IMR-90 (cell line): ENCODE measurements at regions not wholly inside any gene's neighbourhood (a gene's known extent, or its start where the extent isn't known, plus 50 kb on each side); places are given as distances from the start of the nearest gene placed in this dataset.

Experiments used
- ATAC-seq: fragments of 200-7000 bp; cut with Tn5 transposase; 2 replicates; pipeline ENCODE4 v1.9.1; 2020; ENCODE audit warnings: low read depth, mild to moderate bottlenecking, moderate library complexity
- BruUV-seq: library from RNA; stranded (reverse); fragments of 400-500 nt; replicated peaks from 2 replicates; lab custom pipeline; 2021; lab: Mats Ljungman, UMichigan
- CTCF ChIA-PET: fragments of 300-600 bp; formaldehyde crosslinking; extraction: SDS; loops from one replicate; lab custom pipeline; 2021; ENCODE audit warnings: antibody characterized with exemption; lab: Yijun Ruan, JAX
- POLR2A ChIA-PET: fragments of 300-600 bp; sonication (Branson Sonifier 250); formaldehyde crosslinking; loops from one replicate; lab custom pipeline; 2022; ENCODE audit warnings: antibody characterized with exemption; ENCODE audit not compliant: unreplicated experiment; lab: Charles Lee
- DNase-seq: peaks from one replicate; pipeline ENCODE4 v3.0.0; 2013
- H2AFZ ChIP-seq: replicated peaks from 2 replicates; pipeline ENCODE3; 2013; ENCODE audit warnings: low read length, mild to moderate bottlenecking; ENCODE audit not compliant: poor library complexity
- H2AK5ac ChIP-seq: 2 replicates; pipeline ENCODE4 v1.6.1; 2013; ENCODE audit warnings: low read depth, low read length, inconsistent platforms
- H2AK9ac ChIP-seq: replicated peaks from 2 replicates; pipeline ENCODE3; 2013; ENCODE audit warnings: mild to moderate bottlenecking, low read depth, low read length, moderate library complexity; ENCODE audit not compliant: poor library complexity
- H2BK120ac ChIP-seq: 2 replicates; pipeline ENCODE4 v1.6.1; 2013; ENCODE audit warnings: low read depth, low read length, inconsistent platforms
- H2BK15ac ChIP-seq: 3 replicates; pipeline ENCODE4 v1.6.1; 2013; ENCODE audit warnings: low read depth, low read length, inconsistent platforms
- H2BK20ac ChIP-seq: 2 replicates; pipeline ENCODE4 v1.6.1; 2013; ENCODE audit warnings: low read depth, mild to moderate bottlenecking, inconsistent platforms, low read length, moderate library complexity
- H2BK5ac ChIP-seq: 2 replicates; pipeline ENCODE4 v1.6.1; 2013; ENCODE audit warnings: mild to moderate bottlenecking, low read depth, low read length, inconsistent platforms; ENCODE audit not compliant: poor library complexity, severe bottlenecking
- H3K14ac ChIP-seq: replicated peaks from 2 replicates; pipeline ENCODE4 v1.6.1; 2013; ENCODE audit warnings: low read depth, low read length, inconsistent platforms
- H3K18ac ChIP-seq: 2 replicates; pipeline ENCODE4 v1.6.1; 2013; ENCODE audit warnings: low read depth, low read length, control low read depth
- H3K23ac ChIP-seq: 2 replicates; pipeline ENCODE4 v1.6.1; 2013; ENCODE audit warnings: low read depth, low read length, inconsistent platforms
- H3K27ac ChIP-seq: 2 replicates; pipeline ENCODE4 v1.5.1; 2013; ENCODE audit warnings: mild to moderate bottlenecking, control low read depth, low read length; ENCODE audit not compliant: insufficient read depth
- H3K27me3 ChIP-seq: 2 replicates; pipeline ENCODE4 v1.6.1; 2013; ENCODE audit warnings: low read length; ENCODE audit not compliant: control insufficient read depth, insufficient read depth
- H3K36me3 ChIP-seq: 2 replicates; pipeline ENCODE4 v1.6.1; 2013; ENCODE audit warnings: low read length, mixed read lengths; ENCODE audit not compliant: control insufficient read depth, insufficient read depth
- H3K4ac ChIP-seq: 2 replicates; pipeline ENCODE4 v1.6.1; 2013; ENCODE audit warnings: low read depth, low read length, inconsistent platforms
- H3K4me1 ChIP-seq: 2 replicates; pipeline ENCODE4 v1.6.1; 2013; ENCODE audit warnings: low read length, mixed read lengths; ENCODE audit not compliant: control insufficient read depth, insufficient read depth
- H3K4me2 ChIP-seq: 2 replicates; pipeline ENCODE4 v1.6.1; 2013; ENCODE audit warnings: low read depth, mild to moderate bottlenecking, control low read depth, low read length, moderate library complexity
- H3K4me3 ChIP-seq: 2 replicates; pipeline ENCODE4 v1.5.1; 2013; ENCODE audit warnings: low read depth, mild to moderate bottlenecking, control low read depth, low read length, moderate library complexity; ENCODE audit not compliant: insufficient read depth
- H3K56ac ChIP-seq: 2 replicates; pipeline ENCODE4 v1.6.1; 2013; ENCODE audit warnings: low read length, inconsistent platforms; ENCODE audit not compliant: insufficient read depth; ENCODE audit errors: extremely low read depth
- H3K79me1 ChIP-seq, 2 experiments: 2 replicates each; pipeline ENCODE4 v1.6.1; 2013; ENCODE audit warnings: low read length in 2 of 2, inconsistent platforms in 1 of 2, low read depth in 1 of 2
- H3K9ac ChIP-seq: 2 replicates; pipeline ENCODE4 v1.6.1; 2013; ENCODE audit warnings: low read depth, low read length, control low read depth
- H3K9me1 ChIP-seq: 2 replicates; pipeline ENCODE4 v1.6.1; 2013; ENCODE audit warnings: low read length, inconsistent platforms; ENCODE audit not compliant: insufficient read depth
- H3K9me3 ChIP-seq: 2 replicates; pipeline ENCODE4 v1.6.1; 2013; ENCODE audit warnings: low read length; ENCODE audit not compliant: control insufficient read depth, insufficient read depth
- H4K20me1 ChIP-seq: 2 replicates; pipeline ENCODE4 v1.6.1; 2013; ENCODE audit warnings: low read length, inconsistent platforms; ENCODE audit not compliant: insufficient read depth
- H4K5ac ChIP-seq: 2 replicates; pipeline ENCODE4 v1.6.1; 2013; ENCODE audit warnings: mild to moderate bottlenecking, low read depth, low read length, control low read depth
- H4K8ac ChIP-seq, 2 experiments: 2 replicates each; pipeline ENCODE4 v1.6.1; 2013; ENCODE audit warnings: low read depth in 2 of 2, low read length in 2 of 2, control low read depth in 1 of 2, inconsistent platforms in 1 of 2
- H4K91ac ChIP-seq: 2 replicates; pipeline ENCODE4 v1.6.1; 2013; ENCODE audit warnings: low read depth, low read length, inconsistent platforms; ENCODE audit not compliant: insufficient read depth
- BHLHE40 ChIP-seq: fragments of 150-350 bp; IDR thresholded peaks from 2 replicates; pipeline ENCODE4 v1.6.1; 2016; ENCODE audit warnings: mild to moderate bottlenecking, low read depth, low read length
- CEBPB ChIP-seq: IDR thresholded peaks from 2 replicates; pipeline ENCODE4 v1.6.1; 2012; ENCODE audit warnings: low read depth, low read length, improper control_type of control experiment
- CHD1 ChIP-seq: IDR thresholded peaks from 2 replicates; pipeline ENCODE4 v1.6.1; 2012; ENCODE audit warnings: low read depth, low read length, improper control_type of control experiment
- CTCF ChIP-seq: conservative IDR thresholded peaks from 2 replicates; pipeline ENCODE4 v1.5.1; 2012; ENCODE audit warnings: mild to moderate bottlenecking, low read depth, low read length, improper control_type of control experiment
- ELK1 ChIP-seq: fragments of 150-350 bp; IDR thresholded peaks from 2 replicates; pipeline ENCODE4 v1.6.1; 2016; ENCODE audit warnings: low read depth, mild to moderate bottlenecking, low read length, moderate library complexity, borderline replicate concordance
- FOS ChIP-seq: fragments of 150-350 bp; IDR thresholded peaks from 2 replicates; pipeline ENCODE4 v1.6.1; 2016; ENCODE audit warnings: low read depth, low read length
- MAFK ChIP-seq: IDR thresholded peaks from 2 replicates; pipeline ENCODE4 v1.6.1; 2012; ENCODE audit warnings: low read depth, low read length, improper control_type of control experiment
- MAZ ChIP-seq: IDR thresholded peaks from 2 replicates; pipeline ENCODE4 v1.6.1; 2012; ENCODE audit warnings: low read depth, mild to moderate bottlenecking, low read length, improper control_type of control experiment, moderate library complexity, borderline replicate concordance
- MXI1 ChIP-seq: IDR thresholded peaks from 2 replicates; pipeline ENCODE4 v1.6.1; 2012; ENCODE audit warnings: low read depth, mild to moderate bottlenecking, low read length, moderate library complexity, borderline replicate concordance
- NFE2L2 ChIP-seq: fragments of 150-350 bp; IDR thresholded peaks from 2 replicates; pipeline ENCODE4 v1.6.1; 2016; ENCODE audit warnings: low read depth, mild to moderate bottlenecking, low read length
- POLR2A ChIP-seq: IDR thresholded peaks from 2 replicates; pipeline ENCODE4 v1.6.1; 2012; ENCODE audit warnings: mild to moderate bottlenecking, low read depth, low read length
- RAD21 ChIP-seq: IDR thresholded peaks from 2 replicates; pipeline ENCODE4 v1.6.1; 2012; ENCODE audit warnings: low read length, improper control_type of control experiment
- RCOR1 ChIP-seq: IDR thresholded peaks from 2 replicates; pipeline ENCODE4 v1.6.1; 2012; ENCODE audit warnings: mild to moderate bottlenecking, low read length, improper control_type of control experiment; ENCODE audit not compliant: insufficient replicate concordance
- RFX5 ChIP-seq: IDR thresholded peaks from 2 replicates; pipeline ENCODE4 v1.8.0; 2012; ENCODE audit warnings: low read depth, mild to moderate bottlenecking, low read length, moderate library complexity
- SMC3 ChIP-seq: fragments of 150-350 bp; IDR thresholded peaks from 2 replicates; pipeline ENCODE4 v1.6.1; 2016; ENCODE audit warnings: low read depth, mild to moderate bottlenecking, antibody characterized with exemption, low read length, moderate library complexity
- USF2 ChIP-seq: fragments of 150-350 bp; IDR thresholded peaks from 2 replicates; pipeline ENCODE4 v1.6.1; 2017; ENCODE audit warnings: mild to moderate bottlenecking, antibody characterized with exemption, low read length, low read depth
- WGBS, 2 experiments: methylation state at CpG; one replicate each; pipeline versions ENCODE4 v1.1.5 to v1.1.7; 2013; ENCODE audit warnings: missing lambda C conversion rate in 2 of 2; ENCODE audit not compliant: insufficient read length in 1 of 2; ENCODE audit errors: extremely low coverage in 2 of 2; 5-methylcytosine and 5-hydroxymethylcytosine counted together
- dilution Hi-C: fragments of 300-500 bp; cut with HindIII; formaldehyde crosslinking; loops from one replicate; pipeline ENCODE4 v1.14.3; 2018; ENCODE audit warnings: low sequenced_read_pairs; ENCODE audit not compliant: unreplicated experiment
- in situ Hi-C: fragments of 300-500 bp; cut with MboI; formaldehyde crosslinking; loops from 3 replicates; pipeline ENCODE4 v1.14.3; 2019; ENCODE audit warnings: low sequenced_read_pairs, inconsistent platforms, mixed read lengths
- intact Hi-C: fragments of 100-400 bp; cut with micrococcal nuclease; formaldehyde crosslinking; loops from 2 replicates; pipeline ENCODE4 v1.10.0; 2022

GRCh38 chr14:85409481-85410210 lies 120.3 kb upstream of the FLRT2 start:
- CTCF ChIA-PET, result no interaction called here
- Histone ChIP-seq H3K4ac (no peak overlapping the region), H3K4me1 (no peaks in the 10 kb centered on the region), H2AK5ac (no peak overlapping the region), H3K9ac (no peak overlapping the region), H3K14ac (no peak overlapping the region), H3K36me3 (no peaks in the 10 kb centered on the region), H3K4me3 (no peak overlapping the region), H2AFZ (no peak overlapping the region), H4K20me1 (no peaks in the 10 kb centered on the region), H2AK9ac (no peak overlapping the region), H2BK120ac (no peak overlapping the region), H2BK20ac (no peak overlapping the region), H3K4me2 (no peak overlapping the region), H4K91ac (no peak overlapping the region), H2BK15ac (no peak overlapping the region), H3K79me1 (no peaks in the 10 kb centered on the region), H3K23ac (no peak overlapping the region), H3K9me1 (no peaks in the 10 kb centered on the region), H4K8ac (no peak overlapping the region; a peak in 1 of 4 replicates), H4K5ac (no peak overlapping the region), H2BK5ac (no peak overlapping the region), H3K27me3 (no peaks in the 10 kb centered on the region), H3K18ac (no peak overlapping the region), H3K27ac (no peak overlapping the region), H3K9me3 (no peaks in the 10 kb centered on the region), H3K56ac (no peak overlapping the region)
- BruUV-seq, result no TSS peak
- DNase-seq (no peak), ATAC-seq (0 out of 2 replicates have a peak, but pooled peaks have one; percentile 24)
- POLR2A ChIA-PET, result interaction anchor here (0.5 kb wide), 1 partner anchor 126 kb away, joined by 3 read pairs; no protein-coding TSS in a partner anchor
- in situ Hi-C loops, result no loop called here
- dilution Hi-C loops, result no loop called here
- TF ChIP-seq MAFK (no peak), SMC3 (no peak), NFE2L2 (no peak), RAD21 (no peak), ELK1 (no peak), USF2 (no peak), POLR2A (no peak), BHLHE40 (no peak), RFX5 (no peak), MXI1 (no peak), CEBPB (no peak), CTCF (no peak), CHD1 (no peak), RCOR1 (no peak), FOS (no peak), MAZ (no peak)
- WGBS, 2 experiments, result no CpG with 5 or more reads among the region's 3 CpGs
- intact Hi-C loops, result no loop called here
